ENCODE measurements at regions not wholly inside any gene's neighbourhood (a gene's known extent, or its start where the extent isn't known, plus 50 kb on each side); places are given as distances from the start of the nearest gene placed in this dataset.
"Not testable (repeated sequence)": the region's sequence is repeated elsewhere in the genome, so short reads cannot be mapped to it uniquely, and the experiment has no call there.

- no peak for DNase-seq
Observed at GRCh38 chr3:25844891-25845290, 55.0 kb downstream of the OXSM start.

- DNase-seq, result no peak
Observed at GRCh38 chr3:25846282-25846681, 56.4 kb downstream of the OXSM start.

- DNase-seq, result no peak
Observed at GRCh38 chr3:25849091-25849490, 59.2 kb downstream of the OXSM start.

GRCh38 chr3:25849641-25850385, 59.9 kb downstream of the OXSM start:
- no peak for DNase-seq

- not testable (repeated sequence) for DNase-seq
Observed at GRCh38 chr3:25851693-25852259, 61.9 kb downstream of the OXSM start.

- DNase-seq, result no peak
Observed at GRCh38 chr3:25854214-25854613, 64.3 kb downstream of the OXSM start.

- no peak for DNase-seq
Observed at GRCh38 chr3:25854635-25855034, 64.7 kb downstream of the OXSM start.

- DNase-seq, result no peak
Observed at GRCh38 chr3:25855266-25855784, 65.4 kb downstream of the OXSM start.

- peak in 3 of 6 experiments; percentile 5 to 52 (median 46) for DNase-seq
Observed at GRCh38 chr3:25856902-25857518, 67.1 kb downstream of the OXSM start.

GRCh38 chr3:25861566-25861965, 71.7 kb downstream of the OXSM start:
- DNase-seq, result no peak

- no peak for DNase-seq
Observed at GRCh38 chr3:25863011-25863415, 73.1 kb downstream of the OXSM start.

GRCh38 chr3:25863416-25863959, 73.6 kb downstream of the OXSM start:
- DNase-seq, result no peak

GRCh38 chr3:25870452-25870851, 80.6 kb downstream of the OXSM start:
- no peak for DNase-seq

GRCh38 chr3:25872200-25872877, 82.4 kb downstream of the OXSM start:
- no peak for DNase-seq

GRCh38 chr3:25883492-25883891, 93.6 kb downstream of the OXSM start:
- no peak for DNase-seq

GRCh38 chr3:25884981-25885380, 95.1 kb downstream of the OXSM start:
- no peak for DNase-seq

GRCh38 chr3:25885544-25885943, 95.7 kb downstream of the OXSM start:
- DNase-seq, result no peak

GRCh38 chr3:25887907-25888306, 98.0 kb downstream of the OXSM start:
- DNase-seq, result no peak

GRCh38 chr3:25888892-25889524, 99.1 kb downstream of the OXSM start:
- no peak for DNase-seq

GRCh38 chr3:25889525-25889917, 99.6 kb downstream of the OXSM start:
- DNase-seq, result no peak

GRCh38 chr3:25894101-25894500, 104.2 kb downstream of the OXSM start:
- DNase-seq, result no peak

- no peak for DNase-seq
Observed at GRCh38 chr3:25895031-25895430, 105.1 kb downstream of the OXSM start.

- no peak for DNase-seq
Observed at GRCh38 chr3:25895443-25895842, 105.6 kb downstream of the OXSM start.

All from stimulated activated naive CD4-positive, alpha-beta T cell (primary cell).